NB4 (cell line): ENCODE measurements at regions not wholly inside any gene's neighbourhood (a gene's known extent, or its start where the extent isn't known, plus 50 kb on each side); places are given as distances from the start of the nearest gene placed in this dataset.

Experiments used
- DNase-seq: peaks from one replicate; pipeline ENCODE4 v3.0.0; 2010; ENCODE audit warnings: low read depth
- H3K4me3 ChIP-seq: one replicate; pipeline ENCODE4 v1.5.1; 2011; ENCODE audit warnings: mild to moderate bottlenecking, low read depth, low read length, moderate library complexity
- CTCF ChIP-seq: IDR thresholded peaks from one replicate; pipeline ENCODE4 v1.5.1; 2012; ENCODE audit warnings: low read depth, low read length
- MYC ChIP-seq: IDR thresholded peaks from 2 replicates; pipeline ENCODE4 v1.6.1; 2011; ENCODE audit warnings: low read depth, low read length
- POLR2A ChIP-seq: IDR thresholded peaks from 2 replicates; pipeline ENCODE4 v1.6.1; 2011; ENCODE audit warnings: mild to moderate bottlenecking; ENCODE audit not compliant: insufficient read length; ENCODE audit errors: extremely low read depth
- TF ChIP-seq, protein P1 (sequence below): IDR thresholded peaks from 2 replicates; pipeline ENCODE4 v1.6.1; 2011; ENCODE audit warnings: low read depth, low read length

GRCh38 chr16:10232757-10233156 lies 50.5 kb upstream of the GRIN2A start:
- TF ChIP-seq POLR2A: no peak
- TF ChIP-seq, protein P1, sequence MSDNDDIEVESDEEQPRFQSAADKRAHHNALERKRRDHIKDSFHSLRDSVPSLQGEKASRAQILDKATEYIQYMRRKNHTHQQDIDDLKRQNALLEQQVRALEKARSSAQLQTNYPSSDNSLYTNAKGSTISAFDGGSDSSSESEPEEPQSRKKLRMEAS: no peak
- H3K4me3 ChIP-seq: no peak overlapping the region
- DNase-seq: no peak

DNA sequence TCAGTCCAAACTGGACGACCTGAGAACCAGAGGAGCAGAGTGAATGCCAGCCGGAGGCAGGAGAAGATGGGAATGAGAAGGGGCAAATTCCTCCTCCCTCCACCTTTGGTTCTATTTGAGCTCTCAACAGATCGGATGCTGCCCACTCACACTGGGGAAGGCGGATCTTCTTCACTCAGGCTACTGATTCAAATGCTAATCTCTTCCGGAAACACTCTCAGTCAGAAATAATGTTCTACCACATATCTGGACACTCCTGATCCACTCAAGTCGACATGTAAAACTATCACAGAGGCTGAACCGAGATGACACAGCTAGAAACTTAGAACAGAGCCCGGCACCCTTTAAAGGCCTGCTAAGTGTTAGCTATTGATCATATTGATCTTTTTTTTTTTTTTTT lies 57.4 kb upstream of the GRIN2A start:
- no peak overlapping the region for H3K4me3 ChIP-seq
- no peak for TF ChIP-seq MYC
- no peak for TF ChIP-seq CTCF
- TF ChIP-seq POLR2A: no peak
- TF ChIP-seq, protein P1: no peak
- no peak for DNase-seq

GRCh38 chr16:10240854-10241613 lies 58.8 kb upstream of the GRIN2A start:
- no peak overlapping the region for H3K4me3 ChIP-seq
- no peak for DNase-seq
- TF ChIP-seq MYC (no peak), POLR2A (no peak), CTCF (no peak)
- TF ChIP-seq, protein P1: no peak

DNA sequence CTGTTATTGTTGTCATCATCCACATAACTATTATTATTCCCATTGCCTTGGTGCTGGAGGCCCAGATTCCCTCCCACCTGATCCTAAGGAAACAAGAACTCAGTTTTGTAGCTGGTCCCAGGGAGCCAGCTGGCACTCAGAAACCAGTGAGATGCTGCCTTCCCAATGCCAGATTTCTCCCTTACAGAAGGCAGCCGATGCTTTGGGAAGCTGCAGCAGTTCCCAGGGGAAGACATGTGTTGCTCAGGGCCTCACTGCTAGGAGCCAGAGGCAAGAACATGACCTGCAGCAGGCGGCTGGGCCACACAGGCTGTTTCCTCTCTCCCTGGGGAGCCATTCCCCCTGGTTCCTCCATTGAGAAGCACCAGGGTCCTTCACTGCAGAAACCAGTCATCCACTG lies 59.9 kb upstream of the GRIN2A start:
- no peak overlapping the region for H3K4me3 ChIP-seq
- DNase-seq: peak; percentile 10
- TF ChIP-seq POLR2A (no peak), CTCF (no peak), MYC (no peak)
- TF ChIP-seq, protein P1: no peak

DNA sequence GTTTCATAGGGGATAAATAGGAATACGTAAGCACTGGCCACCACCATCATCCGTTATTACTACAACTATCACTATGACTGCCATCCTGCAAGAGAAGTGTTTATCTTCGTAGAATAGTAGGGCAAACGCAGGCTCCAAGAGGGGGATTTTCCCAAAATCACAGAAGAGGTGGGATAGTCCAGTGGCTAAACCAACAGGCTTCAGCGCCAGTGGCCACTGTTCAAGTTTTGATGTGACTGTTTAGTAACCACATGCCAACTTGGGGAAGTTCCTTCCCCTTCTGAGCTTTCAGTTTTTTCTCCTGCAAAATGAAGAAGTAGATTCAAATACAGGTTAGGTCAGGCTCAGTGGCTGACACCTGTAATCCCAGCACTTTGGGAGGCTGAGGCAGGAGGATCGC lies 60.7 kb upstream of the GRIN2A start:
- TF ChIP-seq CTCF: no peak
- TF ChIP-seq POLR2A: no peak
- no peak for TF ChIP-seq MYC
- TF ChIP-seq, protein P1: no peak

GRCh38 chr16:10245002-10245401 lies 62.8 kb upstream of the GRIN2A start:
- no peak for DNase-seq
- H3K4me3 ChIP-seq: no peak overlapping the region
- TF ChIP-seq CTCF (no peak), MYC (no peak), POLR2A (no peak)
- TF ChIP-seq, protein P1: no peak

More for the DNA sequence above, 60.7 kb upstream of the GRIN2A start:
- H3K4me3 ChIP-seq: no peak overlapping the region
- peak; percentile 16 for DNase-seq
